IMR-90 (cell line): ENCODE measurements at regions not wholly inside any gene's neighbourhood (a gene's known extent, or its start where the extent isn't known, plus 50 kb on each side); places are given as distances from the start of the nearest gene placed in this dataset.

Experiments used
- ATAC-seq: fragments of 200-7000 bp; cut with Tn5 transposase; 2 replicates; pipeline ENCODE4 v1.9.1; 2020; ENCODE audit warnings: low read depth, mild to moderate bottlenecking, moderate library complexity
- BruUV-seq: library from RNA; stranded (reverse); fragments of 400-500 nt; replicated peaks from 2 replicates; lab custom pipeline; 2021; lab: Mats Ljungman, UMichigan
- CTCF ChIA-PET: fragments of 300-600 bp; formaldehyde crosslinking; extraction: SDS; loops from one replicate; lab custom pipeline; 2021; ENCODE audit warnings: antibody characterized with exemption; lab: Yijun Ruan, JAX
- POLR2A ChIA-PET: fragments of 300-600 bp; sonication (Branson Sonifier 250); formaldehyde crosslinking; loops from one replicate; lab custom pipeline; 2022; ENCODE audit warnings: antibody characterized with exemption; ENCODE audit not compliant: unreplicated experiment; lab: Charles Lee
- DNase-seq: peaks from one replicate; pipeline ENCODE4 v3.0.0; 2013
- H2AFZ ChIP-seq: replicated peaks from 2 replicates; pipeline ENCODE3; 2013; ENCODE audit warnings: low read length, mild to moderate bottlenecking; ENCODE audit not compliant: poor library complexity
- H2AK5ac ChIP-seq: 2 replicates; pipeline ENCODE4 v1.6.1; 2013; ENCODE audit warnings: low read depth, low read length, inconsistent platforms
- H2AK9ac ChIP-seq: replicated peaks from 2 replicates; pipeline ENCODE3; 2013; ENCODE audit warnings: mild to moderate bottlenecking, low read depth, low read length, moderate library complexity; ENCODE audit not compliant: poor library complexity
- H2BK120ac ChIP-seq: 2 replicates; pipeline ENCODE4 v1.6.1; 2013; ENCODE audit warnings: low read depth, low read length, inconsistent platforms
- H2BK15ac ChIP-seq: 3 replicates; pipeline ENCODE4 v1.6.1; 2013; ENCODE audit warnings: low read depth, low read length, inconsistent platforms
- H2BK20ac ChIP-seq: 2 replicates; pipeline ENCODE4 v1.6.1; 2013; ENCODE audit warnings: low read depth, mild to moderate bottlenecking, inconsistent platforms, low read length, moderate library complexity
- H2BK5ac ChIP-seq: 2 replicates; pipeline ENCODE4 v1.6.1; 2013; ENCODE audit warnings: mild to moderate bottlenecking, low read depth, low read length, inconsistent platforms; ENCODE audit not compliant: poor library complexity, severe bottlenecking
- H3K14ac ChIP-seq: replicated peaks from 2 replicates; pipeline ENCODE4 v1.6.1; 2013; ENCODE audit warnings: low read depth, low read length, inconsistent platforms
- H3K18ac ChIP-seq: 2 replicates; pipeline ENCODE4 v1.6.1; 2013; ENCODE audit warnings: low read depth, low read length, control low read depth
- H3K23ac ChIP-seq: 2 replicates; pipeline ENCODE4 v1.6.1; 2013; ENCODE audit warnings: low read depth, low read length, inconsistent platforms
- H3K27ac ChIP-seq: 2 replicates; pipeline ENCODE4 v1.5.1; 2013; ENCODE audit warnings: mild to moderate bottlenecking, control low read depth, low read length; ENCODE audit not compliant: insufficient read depth
- H3K27me3 ChIP-seq: 2 replicates; pipeline ENCODE4 v1.6.1; 2013; ENCODE audit warnings: low read length; ENCODE audit not compliant: control insufficient read depth, insufficient read depth
- H3K36me3 ChIP-seq: 2 replicates; pipeline ENCODE4 v1.6.1; 2013; ENCODE audit warnings: low read length, mixed read lengths; ENCODE audit not compliant: control insufficient read depth, insufficient read depth
- H3K4ac ChIP-seq: 2 replicates; pipeline ENCODE4 v1.6.1; 2013; ENCODE audit warnings: low read depth, low read length, inconsistent platforms
- H3K4me1 ChIP-seq: 2 replicates; pipeline ENCODE4 v1.6.1; 2013; ENCODE audit warnings: low read length, mixed read lengths; ENCODE audit not compliant: control insufficient read depth, insufficient read depth
- H3K4me2 ChIP-seq: 2 replicates; pipeline ENCODE4 v1.6.1; 2013; ENCODE audit warnings: low read depth, mild to moderate bottlenecking, control low read depth, low read length, moderate library complexity
- H3K4me3 ChIP-seq: 2 replicates; pipeline ENCODE4 v1.5.1; 2013; ENCODE audit warnings: low read depth, mild to moderate bottlenecking, control low read depth, low read length, moderate library complexity; ENCODE audit not compliant: insufficient read depth
- H3K56ac ChIP-seq: 2 replicates; pipeline ENCODE4 v1.6.1; 2013; ENCODE audit warnings: low read length, inconsistent platforms; ENCODE audit not compliant: insufficient read depth; ENCODE audit errors: extremely low read depth
- H3K79me1 ChIP-seq, 2 experiments: 2 replicates each; pipeline ENCODE4 v1.6.1; 2013; ENCODE audit warnings: low read length in 2 of 2, inconsistent platforms in 1 of 2, low read depth in 1 of 2
- H3K9ac ChIP-seq: 2 replicates; pipeline ENCODE4 v1.6.1; 2013; ENCODE audit warnings: low read depth, low read length, control low read depth
- H3K9me1 ChIP-seq: 2 replicates; pipeline ENCODE4 v1.6.1; 2013; ENCODE audit warnings: low read length, inconsistent platforms; ENCODE audit not compliant: insufficient read depth
- H3K9me3 ChIP-seq: 2 replicates; pipeline ENCODE4 v1.6.1; 2013; ENCODE audit warnings: low read length; ENCODE audit not compliant: control insufficient read depth, insufficient read depth
- H4K20me1 ChIP-seq: 2 replicates; pipeline ENCODE4 v1.6.1; 2013; ENCODE audit warnings: low read length, inconsistent platforms; ENCODE audit not compliant: insufficient read depth
- H4K5ac ChIP-seq: 2 replicates; pipeline ENCODE4 v1.6.1; 2013; ENCODE audit warnings: mild to moderate bottlenecking, low read depth, low read length, control low read depth
- H4K8ac ChIP-seq, 2 experiments: 2 replicates each; pipeline ENCODE4 v1.6.1; 2013; ENCODE audit warnings: low read depth in 2 of 2, low read length in 2 of 2, control low read depth in 1 of 2, inconsistent platforms in 1 of 2
- H4K91ac ChIP-seq: 2 replicates; pipeline ENCODE4 v1.6.1; 2013; ENCODE audit warnings: low read depth, low read length, inconsistent platforms; ENCODE audit not compliant: insufficient read depth
- BHLHE40 ChIP-seq: fragments of 150-350 bp; IDR thresholded peaks from 2 replicates; pipeline ENCODE4 v1.6.1; 2016; ENCODE audit warnings: mild to moderate bottlenecking, low read depth, low read length
- CHD1 ChIP-seq: IDR thresholded peaks from 2 replicates; pipeline ENCODE4 v1.6.1; 2012; ENCODE audit warnings: low read depth, low read length, improper control_type of control experiment
- FOS ChIP-seq: fragments of 150-350 bp; IDR thresholded peaks from 2 replicates; pipeline ENCODE4 v1.6.1; 2016; ENCODE audit warnings: low read depth, low read length
- MXI1 ChIP-seq: IDR thresholded peaks from 2 replicates; pipeline ENCODE4 v1.6.1; 2012; ENCODE audit warnings: low read depth, mild to moderate bottlenecking, low read length, moderate library complexity, borderline replicate concordance
- RCOR1 ChIP-seq: IDR thresholded peaks from 2 replicates; pipeline ENCODE4 v1.6.1; 2012; ENCODE audit warnings: mild to moderate bottlenecking, low read length, improper control_type of control experiment; ENCODE audit not compliant: insufficient replicate concordance
- RFX5 ChIP-seq: IDR thresholded peaks from 2 replicates; pipeline ENCODE4 v1.8.0; 2012; ENCODE audit warnings: low read depth, mild to moderate bottlenecking, low read length, moderate library complexity
- SMC3 ChIP-seq: fragments of 150-350 bp; IDR thresholded peaks from 2 replicates; pipeline ENCODE4 v1.6.1; 2016; ENCODE audit warnings: low read depth, mild to moderate bottlenecking, antibody characterized with exemption, low read length, moderate library complexity
- WGBS, 2 experiments: methylation state at CpG; one replicate each; pipeline versions ENCODE4 v1.1.5 to v1.1.7; 2013; ENCODE audit warnings: missing lambda C conversion rate in 2 of 2; ENCODE audit not compliant: insufficient read length in 1 of 2; ENCODE audit errors: extremely low coverage in 2 of 2; 5-methylcytosine and 5-hydroxymethylcytosine counted together
- dilution Hi-C: fragments of 300-500 bp; cut with HindIII; formaldehyde crosslinking; loops from one replicate; pipeline ENCODE4 v1.14.3; 2018; ENCODE audit warnings: low sequenced_read_pairs; ENCODE audit not compliant: unreplicated experiment
- in situ Hi-C: fragments of 300-500 bp; cut with MboI; formaldehyde crosslinking; loops from 3 replicates; pipeline ENCODE4 v1.14.3; 2019; ENCODE audit warnings: low sequenced_read_pairs, inconsistent platforms, mixed read lengths
- intact Hi-C: fragments of 100-400 bp; cut with micrococcal nuclease; formaldehyde crosslinking; loops from 2 replicates; pipeline ENCODE4 v1.10.0; 2022

DNA sequence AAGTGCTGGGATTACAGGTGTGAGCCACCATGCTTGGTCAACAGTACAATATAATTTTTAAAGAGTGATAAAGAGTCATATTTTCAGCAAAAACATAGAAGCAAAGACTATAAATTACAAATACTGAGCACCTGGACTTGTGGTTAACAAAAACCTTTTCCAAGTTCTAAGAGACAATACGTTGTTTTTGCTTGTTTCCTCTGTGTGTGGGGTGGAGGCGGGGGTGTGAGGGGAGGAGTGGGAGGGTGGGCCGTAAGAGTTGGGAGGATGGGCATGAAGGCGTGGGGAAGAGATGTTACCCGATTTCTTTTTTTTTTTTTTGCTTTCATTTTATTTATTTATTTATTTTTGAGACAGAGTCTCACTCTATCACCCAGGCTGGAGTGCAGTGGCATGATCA is 78.0 kb upstream of the WIPF1 start:
- Histone ChIP-seq H2AFZ (no peak overlapping the region), H2BK5ac (no peak overlapping the region), H3K79me1 (peaks cover 38 to 40% of the 10 kb centered on the region in 2 experiments), H3K18ac (no peak overlapping the region), H4K8ac (no peak overlapping the region), H4K91ac (no peak overlapping the region), H3K36me3 (peaks cover 4% of the 10 kb centered on the region), H2AK9ac (no peak overlapping the region), H3K9me1 (peaks cover 3% of the 10 kb centered on the region; the same call in 1 of the 2 replicates), H3K27ac (no peak overlapping the region), H2BK20ac (no peak overlapping the region), H4K20me1 (peaks cover 5% of the 10 kb centered on the region; the same call in 1 of the 2 replicates), H4K5ac (no peak overlapping the region), H2BK15ac (no peak overlapping the region), H3K14ac (no peak overlapping the region), H3K9me3 (no peaks in the 10 kb centered on the region; the same call in 1 of the 2 replicates), H3K4me1 (no peaks in the 10 kb centered on the region), H3K4ac (no peak overlapping the region), H3K4me2 (no peak overlapping the region), H3K9ac (no peak overlapping the region), H3K27me3 (no peaks in the 10 kb centered on the region), H3K23ac (no peak overlapping the region), H2AK5ac (no peak overlapping the region), H3K56ac (no peak overlapping the region), H3K4me3 (no peak overlapping the region), H2BK120ac (no peak overlapping the region)
- BruUV-seq = no TSS peak
- no peak for TF ChIP-seq FOS
- no peak for TF ChIP-seq BHLHE40
- TF ChIP-seq MXI1 = no peak
- no peak for TF ChIP-seq RFX5
- no peak for TF ChIP-seq SMC3
- TF ChIP-seq RCOR1 = no peak
- no peak for TF ChIP-seq CHD1
- intact Hi-C loops = loop anchor here (5.0 kb wide), 1 partner anchor 48 kb away; no protein-coding TSS in a partner anchor
- CTCF ChIA-PET = no interaction called here
- DNase-seq (no peak), ATAC-seq (no peak)
- dilution Hi-C loops = no loop called here
- POLR2A ChIA-PET = no interaction called here
- in situ Hi-C loops = no loop called here
- no CpG with 5 or more reads among the region's 5 CpGs for WGBS, 2 experiments
